Ishikawa (cell line): ENCODE measurements at regions not wholly inside any gene's neighbourhood (a gene's known extent, or its start where the extent isn't known, plus 50 kb on each side); places are given as distances from the start of the nearest gene placed in this dataset.

Experiments used
- CEBPB ChIP-seq: IDR thresholded peaks from 2 replicates; pipeline ENCODE4 v1.6.1; 2012
- CREB1 ChIP-seq: IDR thresholded peaks from 2 replicates; pipeline ENCODE4 v1.6.1; 2012; ENCODE audit warnings: low read depth
- EGR1 ChIP-seq: IDR thresholded peaks from 2 replicates; pipeline ENCODE4 v1.6.1; 2012
- EP300 ChIP-seq: IDR thresholded peaks from 2 replicates; pipeline ENCODE4 v1.6.1; 2012; ENCODE audit warnings: borderline replicate concordance
- FOXM1 ChIP-seq: IDR thresholded peaks from 2 replicates; pipeline ENCODE4 v1.6.1; 2012; ENCODE audit warnings: low read depth, borderline replicate concordance
- NFIC ChIP-seq: IDR thresholded peaks from 2 replicates; pipeline ENCODE4 v1.6.1; 2012
- RAD21 ChIP-seq: IDR thresholded peaks from 2 replicates; pipeline ENCODE4 v1.6.1; 2012; ENCODE audit warnings: low read depth
- REST ChIP-seq: IDR thresholded peaks from 2 replicates; pipeline ENCODE4 v1.6.1; 2012; ENCODE audit warnings: low read depth, mild to moderate bottlenecking
- TAF1 ChIP-seq: IDR thresholded peaks from 2 replicates; pipeline ENCODE4 v1.6.1; 2012; ENCODE audit warnings: low read depth, mild to moderate bottlenecking
- TCF12 ChIP-seq: IDR thresholded peaks from 2 replicates; pipeline ENCODE4 v1.6.1; 2012; ENCODE audit warnings: low read depth
- TEAD4 ChIP-seq: IDR thresholded peaks from 2 replicates; pipeline ENCODE4 v1.6.1; 2012
- USF1 ChIP-seq: IDR thresholded peaks from 2 replicates; pipeline ENCODE4 v1.6.1; 2012
- YY1 ChIP-seq: IDR thresholded peaks from 2 replicates; pipeline ENCODE4 v1.6.1; 2012; ENCODE audit warnings: low read depth
- ZBTB7A ChIP-seq: IDR thresholded peaks from 2 replicates; pipeline ENCODE4 v1.6.1; 2012; ENCODE audit warnings: low read depth
- TF ChIP-seq, protein P1 (sequence below): IDR thresholded peaks from 2 replicates; pipeline ENCODE4 v1.6.1; 2012

GRCh38 chr3:20652231-20652986, 466.4 kb upstream of the SGO1 start:
- TF ChIP-seq FOXM1 (no peak), EGR1 (no peak), REST (no peak), ZBTB7A (no peak), RAD21 (no peak), USF1 (no peak), YY1 (no peak), CREB1 (no peak), CEBPB (no peak), TCF12 (no peak), TEAD4 (no peak), EP300 (no peak), NFIC (no peak)
- TF ChIP-seq, protein P1, sequence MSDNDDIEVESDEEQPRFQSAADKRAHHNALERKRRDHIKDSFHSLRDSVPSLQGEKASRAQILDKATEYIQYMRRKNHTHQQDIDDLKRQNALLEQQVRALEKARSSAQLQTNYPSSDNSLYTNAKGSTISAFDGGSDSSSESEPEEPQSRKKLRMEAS, result no peak

- no peak for TF ChIP-seq USF1
- TF ChIP-seq YY1, result no peak
- TF ChIP-seq EGR1, result no peak
- no peak for TF ChIP-seq REST
- TF ChIP-seq TCF12, result no peak
- TF ChIP-seq FOXM1, result no peak
- no peak for TF ChIP-seq TAF1
- TF ChIP-seq NFIC, result no peak
- TF ChIP-seq EP300, result no peak
- TF ChIP-seq, protein P1, result no peak
- no peak for TF ChIP-seq TEAD4
- TF ChIP-seq CEBPB, result no peak
- TF ChIP-seq RAD21, result no peak
- TF ChIP-seq ZBTB7A, result no peak
- no peak for TF ChIP-seq CREB1
Observed at GRCh38 chr3:20648921-20649381, 462.9 kb upstream of the SGO1 start.

- TF ChIP-seq USF1, result no peak
- no peak for TF ChIP-seq FOXM1
Observed at GRCh38 chr3:20648294-20648693, 462.3 kb upstream of the SGO1 start.

GRCh38 chr3:20646425-20646824, 460.4 kb upstream of the SGO1 start:
- no peak for TF ChIP-seq YY1
- TF ChIP-seq TCF12, result no peak
- TF ChIP-seq FOXM1, result no peak
- TF ChIP-seq CEBPB, result no peak
- no peak for TF ChIP-seq EP300
- no peak for TF ChIP-seq USF1
- no peak for TF ChIP-seq EGR1
- no peak for TF ChIP-seq NFIC
- TF ChIP-seq, protein P1, result no peak
- no peak for TF ChIP-seq TAF1
- TF ChIP-seq REST, result no peak
- TF ChIP-seq CREB1, result no peak
- TF ChIP-seq ZBTB7A, result no peak
- no peak for TF ChIP-seq TEAD4
- no peak for TF ChIP-seq RAD21
